ENCODE measurements at regions not wholly inside any gene's neighbourhood (a gene's known extent, or its start where the extent isn't known, plus 50 kb on each side); places are given as distances from the start of the nearest gene placed in this dataset.

DNA sequence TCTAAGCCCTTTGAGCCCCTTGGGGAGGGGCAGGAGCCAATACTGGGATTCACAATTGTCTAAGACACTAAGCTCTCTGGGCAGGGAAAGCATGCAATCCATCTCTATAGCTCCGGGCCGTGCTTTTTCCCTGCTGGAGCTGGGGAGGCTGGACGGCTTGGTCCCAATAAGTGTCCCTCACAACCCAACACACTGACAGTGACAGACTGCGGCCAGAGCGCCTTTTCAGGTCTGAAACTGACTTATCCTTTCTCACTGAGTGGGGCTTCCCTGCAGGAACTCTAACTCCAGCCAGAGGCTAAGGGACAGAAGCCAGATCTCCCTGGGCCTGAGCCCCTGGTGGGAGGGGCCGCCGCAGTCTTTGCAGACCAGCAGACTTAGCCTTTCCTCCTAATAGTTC, 146.6 kb upstream of the PBDC1 start:
- TF ChIP-seq, protein P1, sequence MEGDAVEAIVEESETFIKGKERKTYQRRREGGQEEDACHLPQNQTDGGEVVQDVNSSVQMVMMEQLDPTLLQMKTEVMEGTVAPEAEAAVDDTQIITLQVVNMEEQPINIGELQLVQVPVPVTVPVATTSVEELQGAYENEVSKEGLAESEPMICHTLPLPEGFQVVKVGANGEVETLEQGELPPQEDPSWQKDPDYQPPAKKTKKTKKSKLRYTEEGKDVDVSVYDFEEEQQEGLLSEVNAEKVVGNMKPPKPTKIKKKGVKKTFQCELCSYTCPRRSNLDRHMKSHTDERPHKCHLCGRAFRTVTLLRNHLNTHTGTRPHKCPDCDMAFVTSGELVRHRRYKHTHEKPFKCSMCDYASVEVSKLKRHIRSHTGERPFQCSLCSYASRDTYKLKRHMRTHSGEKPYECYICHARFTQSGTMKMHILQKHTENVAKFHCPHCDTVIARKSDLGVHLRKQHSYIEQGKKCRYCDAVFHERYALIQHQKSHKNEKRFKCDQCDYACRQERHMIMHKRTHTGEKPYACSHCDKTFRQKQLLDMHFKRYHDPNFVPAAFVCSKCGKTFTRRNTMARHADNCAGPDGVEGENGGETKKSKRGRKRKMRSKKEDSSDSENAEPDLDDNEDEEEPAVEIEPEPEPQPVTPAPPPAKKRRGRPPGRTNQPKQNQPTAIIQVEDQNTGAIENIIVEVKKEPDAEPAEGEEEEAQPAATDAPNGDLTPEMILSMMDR (conservative IDR thresholded peaks at IDR 0.05; ENCODE audit: low read depth, low read length): no peak
- TF ChIP-seq SMC3 (IDR thresholded peaks at IDR 0.05; ENCODE audit: low read depth, low read length) (no peak), POLR2A (IDR thresholded peaks at IDR 0.05; ENCODE audit: low read depth, low read length) (no peak), MAFK (IDR thresholded peaks at IDR 0.05; ENCODE audit: low read depth, low read length) (no peak), RAD21 (IDR thresholded peaks at IDR 0.05; ENCODE audit: low read length) (no peak)
- TF ChIP-seq, protein P2, sequence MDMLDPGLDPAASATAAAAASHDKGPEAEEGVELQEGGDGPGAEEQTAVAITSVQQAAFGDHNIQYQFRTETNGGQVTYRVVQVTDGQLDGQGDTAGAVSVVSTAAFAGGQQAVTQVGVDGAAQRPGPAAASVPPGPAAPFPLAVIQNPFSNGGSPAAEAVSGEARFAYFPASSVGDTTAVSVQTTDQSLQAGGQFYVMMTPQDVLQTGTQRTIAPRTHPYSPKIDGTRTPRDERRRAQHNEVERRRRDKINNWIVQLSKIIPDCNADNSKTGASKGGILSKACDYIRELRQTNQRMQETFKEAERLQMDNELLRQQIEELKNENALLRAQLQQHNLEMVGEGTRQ (IDR thresholded peaks at IDR 0.05; ENCODE audit: low read depth, low read length): no peak

Measured in IMR-90 (cell line).